Gastroesophageal sphincter (tissue), 3 donors: ENCODE measurements at regions not wholly inside any gene's neighbourhood (a gene's known extent, or its start where the extent isn't known, plus 50 kb on each side); places are given as distances from the start of the nearest gene placed in this dataset.
"Not testable (repeated sequence)": the region's sequence is repeated elsewhere in the genome, so short reads cannot be mapped to it uniquely, and the experiment has no call there.

ENCODE experiments used
- CTCF ChIP-seq, 4 experiments: fragments of 200-600 bp in 2 of 4; fragments of 450-650 bp in 2 of 4; sonication (generic) in 1 of 4; IDR thresholded peaks; one replicate each; pipeline ENCODE4 v1.5.1; 2017 to 2019; ENCODE audit warnings: antibody characterized with exemption in 4 of 4, mild to moderate bottlenecking in 2 of 4, moderate library complexity in 2 of 4
- EP300 ChIP-seq: sonication (generic); formaldehyde crosslinking; IDR thresholded peaks from one replicate; pipeline ENCODE4 v1.6.1; 2017; ENCODE audit warnings: antibody characterized with exemption, mild to moderate bottlenecking
- POLR2A ChIP-seq, 2 donors: fragments of 450-650 bp; IDR thresholded peaks; one replicate each; pipeline ENCODE4 v1.6.1; 2017; ENCODE audit warnings: antibody characterized with exemption in 2 of 2, mild to moderate bottlenecking in 2 of 2, moderate library complexity in 1 of 2
- POLR2AphosphoS5 ChIP-seq: sonication (generic); formaldehyde crosslinking; IDR thresholded peaks from one replicate; pipeline ENCODE4 v1.6.1; 2017; ENCODE audit warnings: antibody characterized with exemption

DNA sequence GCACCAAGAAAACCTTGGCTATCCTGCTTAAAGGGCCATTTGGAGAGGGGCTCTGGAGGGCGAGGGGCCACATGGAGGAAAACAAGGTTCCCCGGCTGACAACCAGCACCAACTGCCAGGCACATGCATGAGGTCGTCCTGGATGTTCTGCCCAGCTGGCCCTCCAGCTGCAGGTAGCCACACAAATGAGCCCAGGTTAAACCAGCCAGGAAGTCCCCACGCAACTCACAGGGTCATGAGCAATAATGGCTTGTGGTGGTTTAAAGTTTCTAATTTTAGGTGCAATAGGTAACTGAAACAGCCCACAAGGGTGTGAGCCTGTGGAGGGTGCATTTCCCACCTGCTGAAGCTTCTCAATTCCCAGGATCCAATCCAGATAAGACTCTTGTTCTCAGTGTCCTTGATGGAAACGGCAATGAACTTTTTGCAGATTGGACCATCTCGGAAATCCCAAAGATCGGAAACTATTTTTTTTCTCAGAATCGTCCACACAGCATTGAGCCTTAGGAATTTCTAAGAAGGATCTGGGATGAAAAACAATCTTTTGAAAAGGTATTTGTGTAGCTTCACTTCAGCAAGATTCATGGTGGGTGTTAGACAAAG is 123.2 kb downstream of the UNC93B1 start:
- TF ChIP-seq CTCF (IDR thresholded peaks at IDR 0.05); POLR2AphosphoS5; EP300; POLR2A (IDR thresholded peaks at IDR 0.05): not testable (repeated sequence)
